HG03097 (cell line): ENCODE measurements at regions not wholly inside any gene's neighbourhood (a gene's known extent, or its start where the extent isn't known, plus 50 kb on each side); places are given as distances from the start of the nearest gene placed in this dataset.
"Not testable (repeated sequence)": the region's sequence is repeated elsewhere in the genome, so short reads cannot be mapped to it uniquely, and the experiment has no call there.

Experiments used
- ATAC-seq: cut with Tn5 transposase; IDR thresholded peaks from one replicate; pipeline ENCODE4 v1.9.1; 2021; ENCODE audit not compliant: unreplicated experiment, low FRiP score

DNA sequence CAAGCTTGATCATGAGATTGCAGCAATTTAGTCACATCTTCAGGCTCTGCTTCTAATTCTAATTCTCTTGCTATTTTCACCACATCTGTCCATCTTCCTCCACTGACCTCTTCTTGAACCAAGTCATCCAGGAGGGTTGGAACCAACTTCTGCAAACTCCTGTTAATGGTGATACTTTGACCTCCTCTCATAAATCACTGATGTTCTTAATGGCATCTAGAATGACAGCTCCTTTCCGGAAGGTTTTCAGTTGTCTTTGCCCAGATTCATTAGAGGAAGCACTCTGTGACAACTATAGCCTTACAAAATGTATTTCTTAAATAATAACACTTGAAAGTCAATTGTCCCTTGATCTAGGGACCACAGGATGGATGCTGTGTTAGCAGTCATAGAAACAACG lies 136.2 kb downstream of the IGLL1 start:
- not testable (repeated sequence) for ATAC-seq

DNA sequence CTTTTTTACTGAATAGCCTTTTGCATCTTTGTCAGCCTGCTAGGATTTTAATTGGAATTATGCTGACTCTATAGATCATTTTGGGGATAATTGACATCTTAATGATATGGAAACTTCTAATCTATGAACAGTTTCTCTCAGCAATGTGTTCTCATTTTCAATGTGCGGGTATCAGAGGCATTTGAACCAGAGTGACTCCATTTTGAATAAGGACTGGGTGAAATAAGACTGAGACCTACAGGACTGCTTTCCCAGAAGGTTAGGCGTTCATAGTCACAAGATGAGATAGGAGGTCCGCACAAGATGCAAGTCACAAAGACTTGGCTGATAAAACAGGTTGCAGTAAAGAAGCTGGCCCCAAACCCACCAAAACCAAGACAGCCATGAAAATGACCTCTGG lies 140.5 kb downstream of the IGLL1 start:
- ATAC-seq = not testable (repeated sequence)

DNA sequence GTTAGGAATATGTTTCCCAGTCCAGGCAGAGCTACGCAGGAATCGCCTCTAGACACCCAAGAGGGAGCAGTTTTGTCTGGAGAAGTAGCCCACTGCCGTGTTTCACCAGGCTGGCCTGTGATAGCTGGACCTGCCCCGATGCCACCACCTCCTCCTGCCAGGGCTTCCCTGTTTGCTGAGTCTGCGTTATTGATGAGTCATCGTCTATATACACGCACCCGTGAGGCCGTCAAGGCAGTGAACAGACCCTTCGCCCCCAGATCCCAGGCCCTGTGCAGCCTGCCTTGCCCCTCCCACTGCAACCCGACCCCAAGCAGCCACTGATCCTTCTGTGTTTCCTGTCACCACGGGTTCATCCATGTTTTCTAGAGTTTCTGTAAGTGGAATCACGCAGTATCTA lies 141.9 kb downstream of the IGLL1 start:
- no peak for ATAC-seq

DNA sequence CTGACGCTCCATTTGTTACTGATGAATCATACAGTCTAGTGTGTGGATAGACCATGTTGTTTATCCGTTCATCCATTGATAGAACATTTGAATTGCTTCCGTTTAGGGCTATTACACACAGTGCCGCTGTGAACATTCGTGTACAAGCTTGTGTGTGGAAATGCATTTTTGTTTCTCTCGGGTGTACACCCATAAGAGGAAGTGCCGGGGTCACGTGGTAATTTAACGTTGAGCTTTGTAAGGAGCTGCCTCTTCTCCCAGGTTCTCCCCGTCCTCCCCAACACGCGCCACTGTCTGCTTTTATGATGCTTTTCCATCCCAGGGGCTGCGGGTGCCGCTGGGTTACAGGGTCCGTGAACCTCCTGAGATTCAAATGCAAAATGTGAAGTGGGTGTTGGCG lies 142.3 kb downstream of the IGLL1 start:
- no peak for ATAC-seq

DNA sequence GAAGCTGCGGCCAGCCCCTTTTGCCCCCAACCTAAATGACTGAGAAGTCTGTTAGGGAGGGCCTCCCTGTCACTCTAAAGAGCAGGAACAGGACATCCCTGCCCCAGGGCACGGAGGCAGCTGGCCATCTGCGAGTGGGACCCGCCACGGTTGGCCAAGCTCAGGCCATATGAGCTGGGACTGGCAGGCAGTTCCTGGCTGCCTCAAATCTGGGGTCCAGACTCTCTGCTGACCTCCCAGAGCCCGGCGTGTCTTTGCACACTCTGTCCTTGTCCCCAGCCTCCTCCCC lies 143.0 kb downstream of the IGLL1 start:
- not testable (repeated sequence) for ATAC-seq

DNA sequence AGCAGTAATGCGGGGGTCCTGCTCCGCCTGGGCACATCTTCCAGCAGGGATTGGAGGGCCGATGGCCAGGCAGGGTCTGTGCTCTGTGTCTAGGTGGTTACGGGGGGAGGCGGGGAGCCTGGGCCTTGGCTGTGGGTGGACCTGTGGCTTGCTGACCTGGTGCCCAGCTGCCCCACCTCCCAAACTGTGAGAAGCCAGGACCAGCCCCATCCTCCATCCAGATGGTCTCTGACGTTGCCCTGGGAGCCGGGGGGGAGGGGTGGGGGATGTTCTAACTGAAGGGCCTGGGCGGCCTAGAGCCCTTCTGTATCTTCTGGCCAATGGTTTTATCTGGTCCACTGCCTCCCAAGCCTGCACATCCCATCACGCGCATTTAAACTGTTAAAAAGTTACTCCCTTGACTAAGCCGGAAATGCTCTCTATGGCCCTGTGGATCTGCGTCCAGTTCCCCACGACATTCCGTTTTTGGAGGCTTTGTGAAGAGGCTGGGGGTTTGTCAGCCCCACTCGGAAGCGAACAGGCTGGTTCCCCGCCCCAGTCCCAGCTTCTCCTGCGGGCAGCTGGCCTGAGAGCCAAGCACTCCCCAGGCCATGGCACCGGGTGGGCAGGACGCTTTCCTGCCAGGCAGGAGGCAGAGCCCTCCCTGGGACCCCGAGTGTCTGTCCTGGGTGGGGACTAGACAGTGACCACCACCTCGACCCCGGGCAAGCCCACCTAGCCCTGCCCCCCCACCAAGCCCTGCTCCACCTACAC lies 143.6 kb downstream of the IGLL1 start:
- ATAC-seq = not testable (repeated sequence)

DNA sequence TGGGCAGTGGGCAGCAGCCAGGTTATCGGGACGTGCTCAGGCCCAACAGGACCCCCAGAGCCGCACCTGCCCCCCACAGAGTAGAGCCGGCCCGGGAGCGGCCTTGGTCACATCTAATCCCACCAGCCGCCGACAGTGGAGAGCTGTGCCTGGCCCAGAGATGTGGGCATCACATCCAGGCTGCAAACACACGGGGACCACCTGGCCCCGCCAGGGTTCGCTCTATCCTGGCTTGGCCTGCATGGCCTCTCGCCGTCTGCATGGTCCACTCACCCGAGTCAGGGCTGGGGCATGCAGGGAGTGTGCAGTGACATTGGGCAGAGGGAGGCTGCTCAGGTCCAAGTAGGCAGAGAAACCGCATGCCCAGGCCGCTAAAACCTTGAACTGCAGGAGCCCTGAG lies 144.9 kb downstream of the IGLL1 start:
- ATAC-seq = not testable (repeated sequence)

DNA sequence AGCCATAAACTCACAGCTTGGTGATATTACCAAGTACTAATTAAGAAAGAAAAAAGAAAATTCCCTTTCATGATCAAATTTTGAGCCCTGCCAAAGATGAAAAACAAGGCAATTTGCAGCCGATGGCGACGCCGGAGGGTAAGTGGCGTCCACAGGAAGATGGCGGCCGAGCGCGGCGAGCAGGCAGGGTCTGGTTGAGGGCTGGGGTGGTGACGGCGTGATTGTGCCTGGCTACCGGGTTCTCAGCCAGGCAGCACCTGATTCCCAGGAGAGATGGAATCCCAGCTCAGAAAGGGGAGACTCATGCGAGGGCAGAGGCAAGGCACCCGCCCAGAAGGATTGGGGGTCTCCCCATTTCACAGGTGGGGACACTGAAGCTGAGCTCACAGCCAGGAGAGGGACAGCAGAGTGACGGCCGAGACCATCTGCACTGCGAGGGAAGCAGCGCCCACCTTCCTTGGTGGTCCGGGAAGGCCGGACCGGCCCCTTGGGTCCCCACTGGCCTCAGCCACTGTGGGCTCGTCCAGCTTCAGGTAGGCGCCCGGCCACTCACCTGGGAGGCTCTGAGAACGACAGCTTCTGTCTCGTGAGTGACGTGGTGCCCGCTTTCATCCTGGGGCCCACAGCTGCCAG lies 145.8 kb downstream of the IGLL1 start:
- ATAC-seq = not testable (repeated sequence)

DNA sequence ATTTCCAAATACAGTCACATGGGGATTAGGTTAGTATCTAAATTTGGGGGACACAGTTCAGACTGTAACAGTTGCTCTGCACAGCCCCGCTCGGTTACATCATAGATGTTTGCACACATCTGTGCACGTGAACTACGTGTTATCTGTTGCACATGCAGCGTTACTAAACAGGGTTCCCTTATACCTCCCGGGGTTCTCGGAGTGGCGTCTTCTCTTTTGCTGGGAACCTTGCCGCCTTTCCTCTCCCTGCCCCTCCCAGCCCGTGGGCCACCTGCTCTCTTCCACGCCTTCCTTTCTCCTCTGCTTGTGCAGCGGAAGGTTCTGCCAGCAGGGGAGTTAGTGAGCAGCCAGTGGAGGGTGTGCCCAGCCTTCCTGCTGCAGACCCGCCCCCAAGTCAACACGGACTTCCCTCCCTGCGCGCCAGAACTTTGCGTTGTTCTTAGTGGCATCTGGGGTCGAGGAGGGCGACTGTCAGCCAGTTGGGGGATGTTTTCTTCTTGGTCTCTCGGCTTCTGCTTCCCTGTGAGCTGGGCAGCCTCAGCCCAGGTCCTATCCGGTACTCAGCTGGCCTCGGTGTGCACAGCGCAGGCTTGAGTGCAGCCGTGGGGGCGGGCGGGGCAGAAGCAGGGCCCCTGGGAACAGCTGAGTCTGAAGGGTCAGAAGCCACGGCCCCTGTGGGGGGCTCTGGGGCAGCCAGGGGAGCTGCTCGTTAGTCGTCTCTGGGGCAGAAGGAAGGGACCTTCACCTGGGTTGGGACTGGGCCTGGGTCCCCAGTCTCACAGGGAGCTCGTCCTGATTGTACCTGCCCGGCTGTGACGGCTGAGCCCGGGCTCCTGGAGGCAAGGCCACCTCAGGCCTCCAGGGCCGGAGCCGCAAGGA lies 146.7 kb downstream of the IGLL1 start:
- not testable (repeated sequence) for ATAC-seq

DNA sequence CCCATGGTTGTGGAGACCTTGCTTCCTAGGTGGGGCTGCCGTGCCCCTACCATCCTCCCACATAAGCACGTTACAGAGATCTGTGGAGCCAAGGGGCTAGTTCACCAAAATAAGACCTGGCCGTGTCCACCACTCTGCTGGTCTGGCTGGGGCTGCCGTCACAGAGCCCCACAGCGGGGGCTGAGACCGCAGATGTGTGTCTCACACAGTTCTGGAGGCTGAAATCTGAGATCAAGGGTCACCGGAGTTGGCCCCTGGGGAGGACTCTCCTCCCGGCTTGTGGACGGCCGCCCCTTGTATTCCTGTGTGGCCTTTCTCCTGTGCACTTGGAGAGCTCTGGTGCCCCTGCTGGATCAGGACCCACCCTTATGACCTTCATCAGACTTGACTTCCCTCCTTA lies 147.4 kb downstream of the IGLL1 start:
- not testable (repeated sequence) for ATAC-seq

DNA sequence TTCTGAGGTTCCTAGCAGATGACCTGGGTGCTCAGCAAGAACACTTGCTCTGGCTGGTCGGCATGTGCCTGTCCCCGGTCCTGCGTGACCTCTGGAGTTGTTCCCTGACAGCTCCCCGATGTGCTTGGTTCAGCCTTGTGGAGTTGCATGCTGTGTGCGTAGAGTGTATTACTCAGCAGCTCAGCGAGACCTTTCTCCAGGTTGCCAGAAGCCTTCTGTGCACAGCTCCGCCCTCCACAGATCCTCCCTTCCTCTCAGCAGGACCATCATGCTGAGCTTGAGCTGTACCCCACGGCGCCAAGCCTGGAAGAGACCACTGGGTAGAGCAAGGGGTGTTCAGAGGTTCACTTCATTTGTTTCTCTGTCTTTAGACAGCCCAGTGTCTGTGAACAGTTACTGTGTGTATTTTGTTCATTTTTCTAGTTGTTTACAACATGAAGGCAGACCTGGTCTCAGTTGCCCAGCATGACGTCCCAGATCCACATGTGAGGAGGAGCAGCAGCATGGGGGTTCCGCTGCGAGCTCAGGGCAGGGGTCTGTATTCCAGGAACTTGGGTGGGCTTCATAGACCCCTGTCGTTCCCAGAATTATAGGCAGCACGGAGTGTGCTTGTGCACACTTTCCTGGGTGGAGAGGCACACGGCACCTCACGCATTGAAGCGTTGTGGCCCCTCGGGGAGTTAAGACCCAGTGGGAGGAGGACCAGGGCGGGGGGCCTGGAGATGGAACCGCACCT lies 148.6 kb downstream of the IGLL1 start:
- no peak for ATAC-seq

DNA sequence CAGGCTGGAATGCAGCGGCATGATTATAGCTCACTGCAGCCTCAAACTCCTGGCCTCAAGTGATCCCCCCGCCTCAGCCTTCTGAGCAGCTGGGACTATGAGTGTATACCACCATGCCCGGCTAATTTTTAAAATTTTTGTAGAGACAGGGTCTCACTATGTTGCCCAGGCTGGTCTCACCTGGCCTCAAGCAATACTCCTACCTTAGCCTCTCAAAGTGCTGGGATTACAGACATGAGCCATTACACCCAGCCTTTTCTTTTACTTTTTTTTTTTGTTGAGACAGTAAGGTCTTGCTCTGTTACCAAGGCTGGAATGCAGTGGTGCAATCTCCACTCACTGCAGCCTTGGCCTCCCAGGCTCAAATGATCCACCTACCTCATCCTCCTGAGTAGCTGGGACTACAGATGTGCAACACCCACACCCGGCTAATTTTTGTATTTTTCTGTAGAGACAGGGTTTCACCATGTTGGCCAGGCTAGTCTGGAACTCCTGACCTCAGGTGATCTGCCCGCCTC lies 155.5 kb downstream of the IGLL1 start:
- not testable (repeated sequence) for ATAC-seq

DNA sequence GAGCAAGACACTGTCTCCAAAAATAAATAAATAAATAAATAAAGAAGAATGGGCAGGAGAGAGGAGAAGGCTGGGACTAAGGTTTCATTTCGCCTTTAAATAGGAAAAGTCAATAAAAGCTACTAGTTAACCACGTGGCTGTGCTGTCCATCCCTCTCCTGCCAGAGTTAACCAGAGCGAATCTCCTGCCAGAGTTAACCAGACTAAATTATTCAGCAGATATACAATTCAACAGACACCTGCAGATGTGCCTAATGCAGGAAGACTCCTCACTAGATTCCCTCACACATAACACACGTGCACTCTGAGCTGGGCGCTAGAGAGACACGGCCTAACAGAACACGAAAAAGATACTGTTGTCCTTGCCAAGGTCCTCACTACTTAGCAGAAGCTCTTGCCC lies 156.1 kb downstream of the IGLL1 start:
- ATAC-seq = no peak

DNA sequence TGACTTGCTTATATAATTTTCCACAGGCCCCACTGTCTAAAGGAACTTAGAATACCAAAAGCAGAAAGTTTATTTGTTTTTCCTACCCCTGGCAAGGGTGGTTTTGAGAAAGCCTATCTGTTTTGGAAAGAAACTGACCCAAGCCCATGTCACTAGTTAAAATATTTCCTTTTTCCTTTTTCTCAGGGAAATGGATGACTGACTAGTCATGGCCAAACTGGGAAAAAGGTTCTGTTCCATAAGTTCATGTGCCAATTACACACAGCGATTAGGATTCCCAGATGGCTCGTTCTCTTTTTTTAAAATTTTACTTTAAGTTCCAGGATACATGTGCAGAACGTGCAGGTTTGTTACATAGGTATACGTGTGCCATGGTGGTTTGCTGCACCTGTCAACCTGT lies 157.8 kb downstream of the IGLL1 start:
- not testable (repeated sequence) for ATAC-seq

DNA sequence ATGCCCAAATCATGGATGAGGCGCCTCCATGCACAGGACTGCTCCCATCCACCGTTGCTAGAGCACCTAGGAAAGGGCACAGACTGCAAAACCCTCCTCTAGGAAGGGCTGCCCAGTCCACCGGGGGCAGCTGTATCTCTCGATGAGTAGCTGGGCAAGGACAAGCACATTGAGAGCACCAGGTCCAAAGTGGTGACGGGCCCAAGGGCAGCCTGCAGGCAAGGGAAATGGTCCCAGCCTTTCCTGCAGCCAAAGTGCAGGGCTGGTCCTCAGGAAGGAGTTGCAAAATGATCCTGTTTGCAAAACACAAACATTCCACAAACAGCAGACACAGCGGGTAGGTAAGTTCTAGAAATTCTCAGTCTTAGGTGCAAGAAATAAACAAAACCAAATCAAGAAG lies 158.8 kb downstream of the IGLL1 start:
- not testable (repeated sequence) for ATAC-seq

DNA sequence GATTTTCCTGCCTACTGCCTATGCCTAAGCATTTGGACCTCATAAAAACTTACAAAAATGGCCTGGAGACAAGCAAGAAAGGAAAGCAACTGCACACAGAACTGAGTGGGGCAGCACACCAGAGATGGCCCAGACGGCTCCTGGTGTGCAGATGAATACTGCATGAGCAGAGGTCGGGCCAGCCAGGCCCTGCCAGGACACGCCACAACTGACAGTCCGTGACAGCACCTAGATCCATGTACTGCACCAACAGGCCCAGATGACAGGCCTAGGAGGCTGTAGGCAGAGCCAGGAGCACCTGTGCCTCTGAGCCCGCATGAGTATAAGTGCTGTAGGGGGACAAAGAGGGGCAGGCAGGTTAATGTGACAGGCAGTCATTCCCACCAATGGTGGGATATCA lies 160.2 kb downstream of the IGLL1 start:
- ATAC-seq = no peak

DNA sequence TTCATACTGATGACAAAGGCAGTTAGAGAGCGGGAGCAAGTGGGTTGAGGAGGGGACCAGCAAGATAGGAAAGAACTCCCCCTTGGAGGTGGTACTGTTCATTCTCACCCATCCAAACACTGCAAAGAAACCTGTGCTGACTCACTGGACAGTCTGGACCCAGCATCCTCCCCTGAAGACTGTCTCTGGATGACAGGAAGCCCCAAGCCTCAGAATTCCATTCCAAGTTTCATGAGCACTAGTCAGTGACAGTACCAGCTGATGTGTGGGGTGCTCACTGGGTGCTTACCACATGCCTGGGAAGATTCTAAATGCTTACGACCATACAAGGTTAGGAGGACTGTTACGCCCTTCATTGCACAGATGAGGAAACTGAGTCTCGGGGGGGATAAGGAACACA lies 160.9 kb downstream of the IGLL1 start:
- no peak for ATAC-seq

DNA sequence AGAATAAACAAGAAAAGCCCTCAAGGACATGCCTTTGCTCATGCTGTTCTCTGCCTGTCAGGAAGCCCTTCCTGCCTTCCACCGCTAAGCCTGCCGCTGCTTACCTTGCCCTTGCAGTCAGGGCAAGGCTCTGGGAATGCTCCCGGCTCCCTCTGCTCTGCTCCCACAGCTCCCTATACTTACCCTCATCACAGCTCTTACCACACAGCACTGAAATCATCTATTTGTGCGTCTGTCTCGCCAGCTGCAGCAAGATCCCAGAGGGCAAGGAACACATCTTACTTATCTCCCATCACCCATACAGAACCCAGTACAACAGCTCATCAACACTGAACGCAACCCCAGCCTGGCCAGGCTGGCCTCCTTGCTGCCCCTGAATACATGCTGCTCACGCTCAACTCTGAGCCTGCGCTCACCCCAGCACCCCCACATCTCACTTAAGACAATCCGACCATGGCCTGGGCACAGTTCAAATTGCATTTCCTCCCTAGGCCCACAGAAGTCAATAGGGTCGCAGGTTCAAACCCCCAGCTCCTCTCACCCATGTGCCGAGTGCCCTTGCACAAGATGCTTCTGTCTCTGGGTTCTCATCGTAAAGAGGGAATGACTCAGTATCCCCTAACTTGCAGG lies 161.8 kb downstream of the IGLL1 start:
- no peak for ATAC-seq

DNA sequence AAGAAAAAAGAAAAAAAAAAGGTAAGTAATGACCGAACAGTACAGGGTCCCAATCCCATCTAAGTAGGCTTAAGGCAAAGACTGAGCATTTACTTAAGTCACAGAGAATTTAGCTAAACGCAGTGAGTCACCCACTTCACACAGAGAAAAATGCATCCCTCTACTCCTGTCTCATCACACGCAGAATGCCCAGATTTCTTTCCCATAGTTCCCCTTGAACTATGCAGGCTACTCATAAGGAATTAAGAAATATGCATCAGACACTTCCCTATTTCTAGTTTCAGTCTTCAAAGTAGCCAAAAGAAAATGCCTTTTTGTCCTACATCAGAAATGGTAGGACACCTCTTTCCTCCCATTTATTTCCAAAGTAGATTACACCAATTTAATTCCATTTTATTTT lies 162.8 kb downstream of the IGLL1 start:
- ATAC-seq = not testable (repeated sequence)

DNA sequence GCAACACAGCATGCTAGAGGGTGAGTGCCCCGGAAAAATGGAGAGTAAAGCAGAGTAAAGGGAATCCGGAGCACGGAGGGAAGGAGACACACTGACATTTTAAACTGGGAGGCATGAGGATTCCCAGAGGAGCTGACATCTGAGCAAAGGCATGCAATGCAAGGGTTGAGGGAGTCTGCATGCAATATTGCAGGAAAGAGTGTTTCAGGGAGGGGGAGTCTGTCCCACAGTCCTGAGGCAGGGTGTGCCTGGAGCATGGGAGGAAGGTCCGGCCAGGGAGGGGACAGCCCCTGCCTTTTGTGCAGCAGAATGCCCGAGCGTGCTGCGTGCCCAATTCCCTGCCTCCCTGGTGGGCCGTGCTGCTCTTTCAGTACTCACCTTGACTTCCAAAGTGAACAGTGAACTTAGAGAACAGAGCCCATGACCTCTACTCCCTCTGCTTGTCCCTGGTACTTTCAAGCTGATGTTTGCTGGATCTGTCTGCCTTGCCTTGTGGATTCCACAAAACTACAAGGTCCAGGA lies 163.9 kb downstream of the IGLL1 start:
- ATAC-seq = not testable (repeated sequence)
